ENCODE measurements at regions not wholly inside any gene's neighbourhood (a gene's known extent, or its start where the extent isn't known, plus 50 kb on each side); places are given as distances from the start of the nearest gene placed in this dataset.

DNA sequence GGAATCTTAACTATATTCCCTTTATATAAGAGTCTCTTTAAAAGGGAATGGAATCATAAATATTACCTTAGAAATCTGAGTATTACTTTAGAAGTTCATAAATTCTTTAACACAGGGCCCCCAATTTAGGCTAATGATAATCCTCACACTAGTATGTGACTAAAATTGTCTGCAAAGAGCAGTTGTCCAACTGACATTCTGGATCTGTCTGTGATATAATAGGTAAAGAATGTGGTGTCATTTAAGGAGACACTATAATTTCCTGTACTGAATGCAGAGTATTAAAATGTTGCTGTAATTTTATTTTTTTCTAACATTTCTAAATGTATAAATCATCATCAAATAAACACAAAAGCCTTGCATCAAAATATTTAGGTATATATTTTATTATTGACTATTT lies 128.5 kb upstream of the DST start:
- TF ChIP-seq CTCF (IDR thresholded peaks at IDR 0.05; ENCODE audit: low read depth, low read length, poor library complexity, severe bottlenecking): no peak
- no peak for TF ChIP-seq EZH2phosphoT487 (IDR thresholded peaks at IDR 0.05; ENCODE audit: borderline replicate concordance, low read length)

All from DOHH2 (cell line).